ENCODE measurements at regions not wholly inside any gene's neighbourhood (a gene's known extent, or its start where the extent isn't known, plus 50 kb on each side); places are given as distances from the start of the nearest gene placed in this dataset.

- Histone ChIP-seq H3K9me3 (ENCODE audit: low read depth, low read length) (no peaks in the 10 kb centered on the region), H3K4me2 (ENCODE audit: insufficient read depth, low read length) (no peak overlapping the region), H3K27me3 (ENCODE audit: insufficient read depth, low read length) (peaks cover under 1% of the 10 kb centered on the region), H4K20me1 (ENCODE audit: insufficient read depth, low read length) (no peaks in the 10 kb centered on the region), H2AFZ (ENCODE audit: low read length) (no peak overlapping the region), H3K36me3 (ENCODE audit: insufficient read depth, low read length) (no peaks in the 10 kb centered on the region), H3K79me2 (ENCODE audit: insufficient read depth, low read length) (no peaks in the 10 kb centered on the region), H3K4me3 (ENCODE audit: insufficient read depth, low read length) (no peak overlapping the region), H3K4me1 (ENCODE audit: insufficient read depth, low read length) (no peaks in the 10 kb centered on the region), H3K27ac (ENCODE audit: low read depth, low read length) (no peak overlapping the region)
- no peak for TF ChIP-seq CTCF (IDR thresholded peaks at IDR 0.05; ENCODE audit: extremely low read depth, low read depth, low read length)
- no peak for DNase-seq (ENCODE audit: insufficient read length, low spot score, missing footprints)
Observed at GRCh38 chr12:93041416-93041815, 112.3 kb upstream of the EEA1 start.

- H3K9me3 ChIP-seq (ENCODE audit: low read depth, low read length): no peaks in the 10 kb centered on the region
- no peak for TF ChIP-seq CTCF (IDR thresholded peaks at IDR 0.05; ENCODE audit: extremely low read depth, low read depth, low read length)
- H3K27ac ChIP-seq (ENCODE audit: low read depth, low read length): no peak overlapping the region
- no peaks in the 10 kb centered on the region for H3K36me3 ChIP-seq (ENCODE audit: insufficient read depth, low read length)
- no peak overlapping the region for H3K4me2 ChIP-seq (ENCODE audit: insufficient read depth, low read length)
- H3K4me1 ChIP-seq (ENCODE audit: insufficient read depth, low read length): no peaks in the 10 kb centered on the region
- no peaks in the 10 kb centered on the region for H3K79me2 ChIP-seq (ENCODE audit: insufficient read depth, low read length)
- no peaks in the 10 kb centered on the region for H4K20me1 ChIP-seq (ENCODE audit: insufficient read depth, low read length)
- no peak overlapping the region for H3K4me3 ChIP-seq (ENCODE audit: insufficient read depth, low read length)
- no peak overlapping the region for H2AFZ ChIP-seq (ENCODE audit: low read length)
- H3K27me3 ChIP-seq (ENCODE audit: insufficient read depth, low read length): no peaks in the 10 kb centered on the region
- DNase-seq (ENCODE audit: insufficient read length, low spot score, missing footprints): peak; percentile 19
Observed at GRCh38 chr12:93042283-93042682, 113.2 kb upstream of the EEA1 start.

GRCh38 chr12:93042684-93043083, 113.6 kb upstream of the EEA1 start:
- Histone ChIP-seq H3K36me3 (ENCODE audit: insufficient read depth, low read length) (no peaks in the 10 kb centered on the region), H3K4me1 (ENCODE audit: insufficient read depth, low read length) (no peaks in the 10 kb centered on the region), H3K4me2 (ENCODE audit: insufficient read depth, low read length) (no peak overlapping the region), H3K9me3 (ENCODE audit: low read depth, low read length) (no peaks in the 10 kb centered on the region), H3K27me3 (ENCODE audit: insufficient read depth, low read length) (no peaks in the 10 kb centered on the region), H3K79me2 (ENCODE audit: insufficient read depth, low read length) (no peaks in the 10 kb centered on the region), H3K4me3 (ENCODE audit: insufficient read depth, low read length) (no peak overlapping the region), H3K27ac (ENCODE audit: low read depth, low read length) (no peak overlapping the region), H4K20me1 (ENCODE audit: insufficient read depth, low read length) (no peaks in the 10 kb centered on the region), H2AFZ (ENCODE audit: low read length) (no peak overlapping the region)
- TF ChIP-seq CTCF (IDR thresholded peaks at IDR 0.05; ENCODE audit: extremely low read depth, low read depth, low read length): no peak
- DNase-seq (ENCODE audit: insufficient read length, low spot score, missing footprints): no peak

GRCh38 chr12:93043192-93043876, 114.2 kb upstream of the EEA1 start:
- H3K27ac ChIP-seq (ENCODE audit: low read depth, low read length): no peak overlapping the region
- no peaks in the 10 kb centered on the region for H3K4me1 ChIP-seq (ENCODE audit: insufficient read depth, low read length)
- no peaks in the 10 kb centered on the region for H3K36me3 ChIP-seq (ENCODE audit: insufficient read depth, low read length)
- no peaks in the 10 kb centered on the region for H4K20me1 ChIP-seq (ENCODE audit: insufficient read depth, low read length)
- no peak overlapping the region for H3K4me3 ChIP-seq (ENCODE audit: insufficient read depth, low read length)
- TF ChIP-seq CTCF (IDR thresholded peaks at IDR 0.05; ENCODE audit: extremely low read depth, low read depth, low read length): no peak
- no peak for DNase-seq (ENCODE audit: insufficient read length, low spot score, missing footprints)
- H3K27me3 ChIP-seq (ENCODE audit: insufficient read depth, low read length): no peaks in the 10 kb centered on the region
- no peak overlapping the region for H2AFZ ChIP-seq (ENCODE audit: low read length)
- no peaks in the 10 kb centered on the region for H3K79me2 ChIP-seq (ENCODE audit: insufficient read depth, low read length)
- H3K4me2 ChIP-seq (ENCODE audit: insufficient read depth, low read length): no peak overlapping the region
- H3K9me3 ChIP-seq (ENCODE audit: low read depth, low read length): no peaks in the 10 kb centered on the region

All from osteoblast (primary cell).